IPS-18a (cell line): ENCODE measurements at regions not wholly inside any gene's neighbourhood (a gene's known extent, or its start where the extent isn't known, plus 50 kb on each side); places are given as distances from the start of the nearest gene placed in this dataset.

Experiments
- H3K27ac ChIP-seq: one replicate; pipeline ENCODE4 v1.5.1; 2013; ENCODE audit warnings: low read length
- H3K27me3 ChIP-seq: one replicate; pipeline ENCODE4 v1.6.1; 2013; ENCODE audit warnings: mild to moderate bottlenecking, low read length; ENCODE audit not compliant: control insufficient read depth, insufficient read depth
- H3K36me3 ChIP-seq: one replicate; pipeline ENCODE4 v1.6.1; 2013; ENCODE audit warnings: low read depth, low read length; ENCODE audit not compliant: control insufficient read depth
- H3K4me1 ChIP-seq: one replicate; pipeline ENCODE4 v1.6.1; 2013; ENCODE audit warnings: low read depth, low read length; ENCODE audit not compliant: control insufficient read depth
- H3K4me3 ChIP-seq: one replicate; pipeline ENCODE4 v1.5.1; 2013; ENCODE audit warnings: low read length
- H3K9ac ChIP-seq: one replicate; pipeline ENCODE4 v1.6.1; 2013; ENCODE audit warnings: mild to moderate bottlenecking, low read length, moderate library complexity
- H3K9me3 ChIP-seq: one replicate; pipeline ENCODE4 v1.6.1; 2013; ENCODE audit warnings: low read depth, low read length; ENCODE audit not compliant: control insufficient read depth

DNA sequence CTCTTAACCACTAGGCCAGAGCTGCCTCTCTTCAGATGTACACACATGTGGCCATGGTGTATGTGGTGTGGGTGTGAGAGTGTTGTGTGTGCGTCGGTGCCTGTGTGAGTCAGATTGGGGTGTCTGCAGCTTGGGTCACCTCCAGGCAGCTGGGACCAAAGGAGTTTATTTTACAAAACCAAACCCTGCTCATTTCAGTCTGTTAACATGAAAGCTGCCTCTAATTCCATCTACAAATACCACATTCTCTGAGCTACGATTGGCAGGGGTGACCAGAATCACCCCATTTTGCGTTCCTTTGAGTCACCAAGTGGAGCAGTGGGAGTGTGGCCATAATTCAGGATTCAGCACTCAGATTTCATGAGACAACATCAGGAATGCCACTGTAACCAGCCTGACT is 105.3 kb downstream of the IRX5 start:
- H3K4me1 ChIP-seq = no peaks in the 10 kb centered on the region
- H3K9ac ChIP-seq = no peak overlapping the region
- no peak overlapping the region for H3K27ac ChIP-seq
- H3K27me3 ChIP-seq = no peaks in the 10 kb centered on the region
- no peak overlapping the region for H3K4me3 ChIP-seq
- no peaks in the 10 kb centered on the region for H3K36me3 ChIP-seq
- H3K9me3 ChIP-seq = no peaks in the 10 kb centered on the region

DNA sequence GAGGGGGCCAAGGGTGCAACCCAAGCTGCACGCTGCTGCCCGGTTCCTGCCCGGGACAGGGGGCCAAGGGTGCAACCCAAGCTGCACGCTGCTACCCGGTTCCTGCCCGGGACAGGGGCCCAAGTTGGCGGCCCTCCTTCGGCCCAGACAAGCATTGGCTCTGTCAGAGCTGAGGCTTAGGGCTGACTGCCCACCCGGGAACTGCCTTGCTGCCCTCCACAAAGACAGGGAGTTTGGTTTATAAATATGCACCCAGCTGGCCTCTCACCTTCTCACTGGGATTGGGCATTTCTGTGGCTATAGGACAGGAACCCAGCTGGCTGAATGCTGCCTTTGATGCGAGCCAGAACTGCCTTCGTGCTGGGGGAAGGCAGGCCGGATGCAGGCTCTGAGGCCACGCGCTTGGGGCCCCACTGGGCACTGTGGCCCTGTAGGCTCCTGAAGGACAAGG is 105.7 kb downstream of the IRX5 start:
- no peaks in the 10 kb centered on the region for H3K36me3 ChIP-seq
- H3K27me3 ChIP-seq = no peaks in the 10 kb centered on the region
- H3K4me3 ChIP-seq = no peak overlapping the region
- H3K9me3 ChIP-seq = no peaks in the 10 kb centered on the region
- no peak overlapping the region for H3K9ac ChIP-seq
- H3K4me1 ChIP-seq = no peaks in the 10 kb centered on the region
- no peak overlapping the region for H3K27ac ChIP-seq

DNA sequence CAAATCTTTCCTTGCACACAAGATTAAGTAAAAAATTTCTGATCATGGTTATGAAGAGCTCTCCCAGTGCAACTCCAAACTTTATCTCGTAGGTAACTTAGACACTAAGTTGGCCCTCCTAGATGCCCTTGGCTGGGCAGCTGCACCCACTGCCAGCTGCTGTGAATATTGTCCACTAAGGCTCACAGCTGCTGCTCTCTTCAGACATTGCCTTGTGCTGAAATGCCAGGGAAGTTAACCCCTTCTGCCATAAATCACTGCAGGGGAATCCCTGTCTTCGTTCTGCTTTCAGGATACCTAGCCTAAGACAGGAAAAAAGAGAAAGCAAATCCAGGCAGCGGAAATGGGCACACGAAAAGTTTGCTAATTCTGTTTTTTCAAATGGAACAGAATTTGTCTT is 106.4 kb downstream of the IRX5 start:
- Histone ChIP-seq H3K9ac (no peak overlapping the region), H3K27me3 (no peaks in the 10 kb centered on the region), H3K4me3 (no peak overlapping the region), H3K36me3 (no peaks in the 10 kb centered on the region), H3K4me1 (no peaks in the 10 kb centered on the region), H3K27ac (no peak overlapping the region), H3K9me3 (no peaks in the 10 kb centered on the region)

DNA sequence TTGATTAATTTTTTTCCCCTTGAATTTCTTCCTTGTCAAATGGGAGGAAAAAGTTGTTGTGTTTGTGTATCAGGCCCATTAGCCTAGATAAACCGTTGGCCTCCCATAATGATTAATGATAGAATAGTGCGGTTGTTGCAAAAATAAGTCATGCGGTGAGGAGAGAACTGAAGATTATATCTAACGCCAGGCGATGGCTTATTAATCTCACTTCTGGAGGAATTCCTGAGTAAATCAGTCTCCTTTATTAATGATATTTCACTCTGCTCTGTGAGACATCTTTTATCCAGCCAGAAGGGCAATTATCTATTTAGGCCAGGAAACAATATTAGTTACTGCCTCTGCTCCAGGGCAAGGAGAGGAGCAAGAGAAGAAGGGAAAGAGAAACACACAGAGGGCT is 107.3 kb downstream of the IRX5 start:
- no peak overlapping the region for H3K27ac ChIP-seq
- H3K4me3 ChIP-seq = no peak overlapping the region
- H3K9me3 ChIP-seq = no peaks in the 10 kb centered on the region
- no peaks in the 10 kb centered on the region for H3K36me3 ChIP-seq
- H3K27me3 ChIP-seq = no peaks in the 10 kb centered on the region
- H3K4me1 ChIP-seq = no peaks in the 10 kb centered on the region
- H3K9ac ChIP-seq = no peak overlapping the region

DNA sequence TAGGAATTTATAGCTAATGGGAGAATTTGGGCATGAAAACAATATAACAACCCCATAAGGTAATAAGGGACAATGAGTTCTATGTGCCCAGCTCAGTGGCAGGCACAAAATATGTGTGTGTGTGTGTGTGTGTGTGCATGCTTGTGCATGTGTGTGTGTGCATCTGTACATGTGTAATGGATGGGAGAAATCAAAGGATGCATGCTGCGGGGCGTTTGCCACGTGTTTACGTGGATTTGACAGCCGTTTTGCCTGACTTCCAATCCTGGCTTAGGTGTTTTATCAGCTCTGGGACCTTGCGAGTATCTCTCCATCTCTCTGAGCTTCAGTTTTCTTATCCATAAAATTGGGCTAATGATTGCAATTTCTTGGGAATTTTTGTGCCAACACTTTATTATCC is 108.4 kb downstream of the IRX5 start:
- Histone ChIP-seq H3K9me3 (no peaks in the 10 kb centered on the region), H3K27me3 (no peaks in the 10 kb centered on the region), H3K4me1 (no peaks in the 10 kb centered on the region), H3K36me3 (no peaks in the 10 kb centered on the region), H3K4me3 (no peak overlapping the region), H3K9ac (no peak overlapping the region), H3K27ac (no peak overlapping the region)

DNA sequence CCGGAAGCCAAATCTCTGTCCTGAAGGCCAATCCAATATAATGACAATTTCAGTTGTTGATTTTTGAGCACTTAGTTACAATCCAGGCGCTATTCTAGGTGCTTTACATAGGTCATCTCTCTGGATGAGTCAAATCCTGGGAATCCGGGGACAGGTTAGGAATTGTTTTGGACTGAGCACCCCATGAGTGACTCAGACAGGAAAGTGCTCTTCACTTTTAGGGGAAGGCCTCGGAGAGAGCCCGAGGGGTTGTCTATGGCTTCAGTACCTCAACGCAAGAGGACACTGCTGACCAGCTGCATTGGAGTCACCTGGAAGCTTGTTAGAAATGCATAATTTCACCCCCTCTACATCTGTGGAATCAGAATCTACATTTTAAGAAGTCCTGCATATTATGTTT is 108.8 kb downstream of the IRX5 start:
- no peaks in the 10 kb centered on the region for H3K4me1 ChIP-seq
- H3K27ac ChIP-seq = no peak overlapping the region
- H3K4me3 ChIP-seq = no peak overlapping the region

DNA sequence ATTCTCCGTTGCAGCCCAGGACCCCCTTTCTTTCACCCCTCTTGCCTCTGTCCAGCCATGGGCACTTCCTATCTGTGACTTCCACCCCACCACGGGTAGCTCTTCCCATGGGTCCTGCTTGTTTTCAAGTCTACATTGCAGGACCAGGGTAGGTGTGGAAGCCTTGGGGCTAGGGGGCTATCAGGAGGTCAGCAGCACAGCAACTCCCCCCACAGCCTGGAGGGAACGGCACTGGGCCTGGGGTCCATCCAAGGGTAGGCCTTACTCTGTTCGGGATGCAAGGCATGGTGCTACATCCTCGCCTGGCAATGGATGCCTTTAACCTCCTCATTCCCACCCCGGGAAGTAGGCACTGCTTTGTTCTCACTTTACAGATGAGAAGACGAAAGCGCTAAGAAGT is 109.3 kb downstream of the IRX5 start:
- no peak overlapping the region for H3K9ac ChIP-seq
- no peaks in the 10 kb centered on the region for H3K27me3 ChIP-seq
- no peak overlapping the region for H3K27ac ChIP-seq
- H3K4me1 ChIP-seq = no peaks in the 10 kb centered on the region
- H3K9me3 ChIP-seq = no peaks in the 10 kb centered on the region
- H3K4me3 ChIP-seq = no peak overlapping the region
- H3K36me3 ChIP-seq = no peaks in the 10 kb centered on the region

More for the DNA sequence above, 108.8 kb downstream of the IRX5 start:
- Histone ChIP-seq H3K9ac (no peak overlapping the region), H3K27me3 (no peaks in the 10 kb centered on the region), H3K36me3 (no peaks in the 10 kb centered on the region), H3K9me3 (no peaks in the 10 kb centered on the region)

DNA sequence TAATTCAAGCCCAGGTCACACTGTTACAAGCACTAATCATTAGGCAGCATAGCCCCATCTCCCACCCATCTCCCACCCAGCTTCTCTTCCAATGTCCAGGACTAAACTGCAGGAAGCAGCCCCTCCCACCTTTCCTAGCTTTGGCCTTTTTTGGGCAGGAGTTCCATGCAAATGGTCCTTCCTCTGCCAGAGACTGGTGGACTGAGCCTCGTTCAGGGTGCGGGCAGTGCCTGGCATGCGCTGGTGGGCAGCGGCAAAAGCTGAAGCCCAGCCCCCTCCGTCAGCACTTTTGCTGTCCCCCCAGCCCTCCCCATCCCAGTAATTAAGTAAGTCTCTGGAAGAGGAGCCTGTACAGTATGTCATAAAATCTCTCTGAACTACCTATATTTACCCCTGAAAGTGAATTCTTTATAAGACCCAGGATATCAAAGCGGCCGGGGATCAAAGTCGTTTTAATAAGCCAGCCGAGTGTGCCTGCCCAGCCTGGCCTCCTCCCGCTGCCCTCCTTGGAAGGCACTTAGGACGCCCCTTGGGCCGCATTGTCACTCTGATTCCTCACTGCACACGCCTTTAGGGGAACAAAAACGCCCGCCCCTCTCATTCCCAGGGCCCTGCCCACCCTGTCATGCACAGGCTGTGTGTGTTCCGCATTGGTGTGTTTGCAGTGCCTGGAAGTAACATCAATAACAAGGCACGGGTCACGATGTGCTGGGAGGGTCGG is 109.9 kb downstream of the IRX5 start:
- Histone ChIP-seq H3K4me3 (no peak overlapping the region), H3K36me3 (no peaks in the 10 kb centered on the region), H3K9ac (no peak overlapping the region), H3K27ac (no peak overlapping the region), H3K27me3 (no peaks in the 10 kb centered on the region), H3K9me3 (no peaks in the 10 kb centered on the region), H3K4me1 (no peaks in the 10 kb centered on the region)

DNA sequence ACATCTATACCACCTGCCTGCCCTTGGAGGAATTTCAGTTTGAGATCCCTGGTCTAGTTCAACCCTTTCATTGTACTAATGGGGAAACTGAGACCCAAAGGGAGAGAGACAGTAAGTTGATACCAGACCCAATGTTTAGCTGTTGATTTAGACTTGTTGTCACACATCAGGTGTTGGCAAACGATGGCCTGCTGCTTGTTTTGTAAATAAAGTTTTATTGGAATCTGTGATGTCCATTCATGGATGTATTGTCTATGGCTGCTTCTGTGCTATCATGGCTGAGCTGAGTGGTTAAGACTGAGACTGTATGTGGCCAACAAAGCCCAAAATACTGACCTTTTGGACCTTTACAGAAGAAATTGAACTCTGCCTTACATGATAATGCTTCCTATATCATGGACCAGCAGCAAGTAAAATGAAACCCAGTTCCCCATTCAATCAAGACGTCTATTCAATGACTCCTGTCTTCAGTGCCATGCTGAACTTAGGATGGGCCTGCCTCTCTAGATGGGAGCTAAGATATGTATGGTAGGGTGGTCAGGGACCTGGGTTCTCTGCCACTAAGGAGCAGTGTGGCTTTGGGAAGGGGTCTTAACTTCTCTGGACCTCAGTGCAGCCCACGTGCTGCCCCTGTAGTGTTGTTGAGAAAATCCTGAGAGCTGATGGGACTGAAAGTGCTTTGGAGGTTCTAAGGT is 111.0 kb downstream of the IRX5 start:
- Histone ChIP-seq H3K4me3 (no peak overlapping the region), H3K9me3 (no peaks in the 10 kb centered on the region), H3K4me1 (no peaks in the 10 kb centered on the region), H3K9ac (no peak overlapping the region), H3K36me3 (no peaks in the 10 kb centered on the region), H3K27me3 (no peaks in the 10 kb centered on the region), H3K27ac (no peak overlapping the region)

DNA sequence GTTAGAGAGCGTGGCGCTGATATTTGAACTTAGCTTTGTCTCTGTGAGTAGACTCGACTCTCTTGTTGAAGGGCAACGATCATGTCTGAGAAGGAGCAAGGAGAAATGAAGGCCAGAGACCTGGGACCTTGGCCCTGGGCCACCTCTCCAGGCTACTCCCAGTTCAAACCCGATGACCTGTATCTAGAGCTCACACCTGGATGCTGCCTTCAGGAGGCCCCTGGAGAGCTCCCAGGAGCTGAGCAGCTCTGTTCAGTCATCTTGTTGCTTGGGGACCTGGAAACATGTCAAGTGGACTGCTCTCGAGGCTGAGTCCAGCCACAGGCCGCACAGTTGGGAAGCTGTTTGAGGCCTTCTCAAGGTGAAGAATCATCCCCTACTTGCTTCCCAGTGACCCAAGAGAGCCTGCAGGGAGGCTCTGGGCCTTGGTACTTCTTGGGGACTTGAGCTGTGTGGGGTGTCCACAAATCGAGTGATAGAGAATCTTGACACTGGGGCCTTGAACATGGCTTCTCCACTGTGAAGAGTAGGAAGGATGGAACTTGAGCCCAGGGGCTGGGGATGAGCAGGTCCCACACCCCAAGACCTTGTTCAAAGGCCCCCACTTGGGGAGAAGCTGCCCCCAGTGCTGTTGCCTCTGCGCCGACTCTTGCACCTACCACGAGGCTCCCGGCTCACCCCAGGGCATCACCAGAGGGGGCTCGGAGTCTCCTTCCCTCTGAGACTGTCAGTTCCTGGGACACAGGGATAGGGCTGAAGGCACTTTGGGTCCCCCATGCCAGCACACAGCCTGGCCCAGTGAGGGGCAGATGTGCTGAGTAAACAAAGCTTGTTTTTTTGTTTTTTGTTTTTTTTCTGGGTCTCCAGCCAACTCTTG is 112.1 kb downstream of the IRX5 start:
- H3K9ac ChIP-seq = no peak overlapping the region
- no peaks in the 10 kb centered on the region for H3K36me3 ChIP-seq
- H3K4me1 ChIP-seq = no peaks in the 10 kb centered on the region
- no peaks in the 10 kb centered on the region for H3K9me3 ChIP-seq
- no peaks in the 10 kb centered on the region for H3K27me3 ChIP-seq
- H3K4me3 ChIP-seq = no peak overlapping the region
- no peak overlapping the region for H3K27ac ChIP-seq

DNA sequence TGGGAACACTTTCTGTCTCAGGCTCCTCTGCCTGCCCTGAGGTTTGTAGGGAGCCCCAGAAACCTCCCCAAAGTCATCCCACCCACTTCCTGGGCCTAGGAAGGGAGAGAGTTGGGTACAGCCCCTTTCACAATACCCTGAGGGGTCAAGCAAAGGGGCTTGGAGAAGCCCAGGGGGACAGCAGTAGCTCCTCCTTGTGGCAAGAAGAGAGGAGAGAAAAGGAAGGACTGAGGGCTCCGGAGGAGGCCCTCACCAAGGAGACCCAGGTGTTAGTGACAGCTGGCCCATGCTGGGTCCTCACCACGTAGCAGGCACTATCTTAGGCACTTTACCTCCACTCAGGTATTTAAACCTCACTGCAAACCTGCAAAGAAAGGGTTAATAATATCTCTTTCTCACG is 112.8 kb downstream of the IRX5 start:
- Histone ChIP-seq H3K27ac (no peak overlapping the region), H3K36me3 (no peaks in the 10 kb centered on the region), H3K4me3 (no peak overlapping the region), H3K27me3 (no peaks in the 10 kb centered on the region), H3K4me1 (no peaks in the 10 kb centered on the region), H3K9ac (no peak overlapping the region), H3K9me3 (no peaks in the 10 kb centered on the region)
